NCI-H748 treated with DMSO at 0.1 percent for 48 hours (cell line): ENCODE measurements at regions not wholly inside any gene's neighbourhood (a gene's known extent, or its start where the extent isn't known, plus 50 kb on each side); places are given as distances from the start of the nearest gene placed in this dataset.
A peak's percentile ranks its signal among the peaks of the same experiment; 100 is the strongest.
"Not testable (repeated sequence)": the region's sequence is repeated elsewhere in the genome, so short reads cannot be mapped to it uniquely, and the experiment has no call there.

Source experiments
- DNase-seq: peaks from one replicate; lab custom pipeline; 2025; lab: John Stamatoyannopoulos, UW

GRCh38 chr5:114054594-114054993 is 307.3 kb upstream of the KCNN2 start:
- no peak for DNase-seq

- peak; percentile 19 for DNase-seq
These were observed 306.3 kb upstream of the KCNN2 start for GRCh38 chr5:114055318-114056184.

- no peak for DNase-seq
These were observed 305.7 kb upstream of the KCNN2 start for GRCh38 chr5:114056185-114056538.

- DNase-seq, result no peak
These were observed 301.0 kb upstream of the KCNN2 start for GRCh38 chr5:114060866-114061265.

- DNase-seq, result no peak
These were observed 298.7 kb upstream of the KCNN2 start for GRCh38 chr5:114062932-114063867.

- no peak for DNase-seq
These were observed 296.0 kb upstream of the KCNN2 start for GRCh38 chr5:114065912-114066311.

- DNase-seq, result no peak
These were observed 291.7 kb upstream of the KCNN2 start for GRCh38 chr5:114070093-114070722.

GRCh38 chr5:114089259-114089658 is 272.6 kb upstream of the KCNN2 start:
- no peak for DNase-seq

GRCh38 chr5:114097570-114097969 is 264.3 kb upstream of the KCNN2 start:
- DNase-seq, result no peak

- no peak for DNase-seq
These were observed 262.7 kb upstream of the KCNN2 start for GRCh38 chr5:114099161-114099560.

- no peak for DNase-seq
These were observed 260.7 kb upstream of the KCNN2 start for GRCh38 chr5:114101153-114101552.

GRCh38 chr5:114113604-114114003 is 248.3 kb upstream of the KCNN2 start:
- no peak for DNase-seq

GRCh38 chr5:114116981-114117380 is 244.9 kb upstream of the KCNN2 start:
- DNase-seq, result no peak

- no peak for DNase-seq
These were observed 243.4 kb upstream of the KCNN2 start for GRCh38 chr5:114118511-114118910.

- DNase-seq, result no peak
These were observed 241.7 kb upstream of the KCNN2 start for GRCh38 chr5:114120166-114120565.

- no peak for DNase-seq
These were observed 239.0 kb upstream of the KCNN2 start for GRCh38 chr5:114122852-114123251.

- DNase-seq, result no peak
These were observed 238.2 kb upstream of the KCNN2 start for GRCh38 chr5:114123654-114124053.

GRCh38 chr5:114146398-114146797 is 215.5 kb upstream of the KCNN2 start:
- DNase-seq, result no peak

GRCh38 chr5:114148253-114148652 is 213.6 kb upstream of the KCNN2 start:
- no peak for DNase-seq

GRCh38 chr5:114148728-114149127 is 213.1 kb upstream of the KCNN2 start:
- not testable (repeated sequence) for DNase-seq

- no peak for DNase-seq
These were observed 209.1 kb upstream of the KCNN2 start for GRCh38 chr5:114152656-114153360.

- no peak for DNase-seq
These were observed 208.5 kb upstream of the KCNN2 start for GRCh38 chr5:114153392-114153791.
